GM23338 (cell line): ENCODE measurements at regions not wholly inside any gene's neighbourhood (a gene's known extent, or its start where the extent isn't known, plus 50 kb on each side); places are given as distances from the start of the nearest gene placed in this dataset.

Source experiments
- ATAC-seq: fragments of 200-7000 bp; cut with Tn5 transposase; 3 replicates; pipeline ENCODE4 v1.9.1; 2020
- DNase-seq: peaks from one replicate; pipeline ENCODE4 v3.0.0-alpha.2; 2015; ENCODE audit warnings: low spot score
- H2AFZ ChIP-seq: fragments of 200-600 bp; sonication (generic); 2 replicates; pipeline ENCODE4 v1.8.0; 2016; ENCODE audit warnings: antibody characterized with exemption, mild to moderate bottlenecking, moderate library complexity
- H3F3A ChIP-seq: fragments of 200-600 bp; sonication (generic); replicated peaks from 2 replicates; pipeline ENCODE4 v1.8.0; 2017; ENCODE audit warnings: antibody characterized with exemption, mixed run types, low read depth
- H3K27ac ChIP-seq: fragments of 200-600 bp; sonication (generic); 2 replicates; pipeline ENCODE4 v1.6.1; 2016; ENCODE audit warnings: low read depth
- H3K27me3 ChIP-seq: fragments of 200-600 bp; sonication (generic); 2 replicates; pipeline ENCODE4 v1.8.0; 2016; ENCODE audit warnings: mild to moderate bottlenecking, mixed run types, moderate library complexity; ENCODE audit not compliant: insufficient read depth
- H3K36me3 ChIP-seq: fragments of 200-600 bp; sonication (generic); 2 replicates; pipeline ENCODE4 v1.8.0; 2016; ENCODE audit warnings: mild to moderate bottlenecking; ENCODE audit not compliant: insufficient read depth
- H3K4me1 ChIP-seq: fragments of 200-600 bp; sonication (generic); 2 replicates; pipeline ENCODE4 v1.8.0; 2016; ENCODE audit warnings: mild to moderate bottlenecking, moderate library complexity; ENCODE audit not compliant: insufficient read depth
- H3K4me2 ChIP-seq: fragments of 200-600 bp; sonication (generic); 2 replicates; pipeline ENCODE4 v1.7.1; 2017; ENCODE audit warnings: mixed run types
- H3K4me3 ChIP-seq: fragments of 200-600 bp; sonication (generic); 2 replicates; pipeline ENCODE4 v1.6.1; 2016; ENCODE audit warnings: mixed run types
- H3K79me2 ChIP-seq: fragments of 200-600 bp; sonication (generic); replicated peaks from 2 replicates; pipeline ENCODE4 v1.8.0; 2017; ENCODE audit warnings: mild to moderate bottlenecking; ENCODE audit not compliant: insufficient read depth
- H3K9me2 ChIP-seq: fragments of 200-600 bp; sonication (generic); 2 replicates; pipeline ENCODE4 v1.8.0; 2017; ENCODE audit not compliant: insufficient read depth
- H4K20me1 ChIP-seq: fragments of 200-600 bp; sonication (generic); replicated peaks from 2 replicates; pipeline ENCODE4 v1.8.0; 2017; ENCODE audit warnings: mild to moderate bottlenecking; ENCODE audit not compliant: insufficient read depth
- H3K27ac Mint-ChIP-seq: 2 replicates; pipeline ENCODE4 v1.8.0; 2020; ENCODE audit warnings: inconsistent platforms, mild to moderate bottlenecking, moderate library complexity, mixed read lengths
- H3K27me3 Mint-ChIP-seq: 3 replicates; pipeline ENCODE4 v1.8.0; 2022; ENCODE audit warnings: low read depth, mild to moderate bottlenecking, moderate library complexity, mixed read lengths, inconsistent platforms; ENCODE audit not compliant: insufficient read depth, poor library complexity
- H3K36me3 Mint-ChIP-seq: 3 replicates; pipeline ENCODE4 v1.8.0; 2021; ENCODE audit warnings: low read depth, mild to moderate bottlenecking, inconsistent platforms, moderate library complexity, mixed read lengths
- H3K4me1 Mint-ChIP-seq: 3 replicates; pipeline ENCODE4 v1.8.0; 2020; ENCODE audit warnings: mild to moderate bottlenecking, inconsistent platforms, mixed read lengths
- H3K4me3 Mint-ChIP-seq: 3 replicates; pipeline ENCODE4 v1.8.0; 2021; ENCODE audit warnings: moderate library complexity, mild to moderate bottlenecking, inconsistent platforms, mixed read lengths
- H3K9me3 Mint-ChIP-seq: 3 replicates; pipeline ENCODE4 v1.8.0; 2020; ENCODE audit warnings: moderate library complexity, mild to moderate bottlenecking, inconsistent platforms, mixed read lengths
- CREB1 ChIP-seq: fragments of 250-450 bp; sonication (Bioruptor Pico); IDR thresholded peaks from 2 replicates; pipeline ENCODE4 v1.5.0; 2020; ENCODE audit warnings: low read depth, mild to moderate bottlenecking, moderate library complexity
- EZH2 ChIP-seq: fragments of 200-600 bp; sonication (generic); IDR thresholded peaks from one replicate; pipeline ENCODE4 v1.8.0; 2017; ENCODE audit warnings: antibody characterized with exemption, mild to moderate bottlenecking, low read depth; ENCODE audit not compliant: unreplicated experiment
- EZH2phosphoT487 ChIP-seq: fragments of 200-600 bp; sonication (generic); IDR thresholded peaks from one replicate; pipeline ENCODE4 v1.8.1; 2018; ENCODE audit warnings: antibody characterized with exemption; ENCODE audit not compliant: unreplicated experiment
- JUNB ChIP-seq: IDR thresholded peaks from one replicate; pipeline ENCODE4 v1.6.1; 2016; ENCODE audit warnings: antibody characterized with exemption; ENCODE audit not compliant: unreplicated experiment
- POLR2AphosphoS5 ChIP-seq: IDR thresholded peaks from 2 replicates; pipeline ENCODE4 v1.6.1; 2016; ENCODE audit warnings: antibody characterized with exemption, low read depth
- STAT1 ChIP-seq: IDR thresholded peaks from one replicate; pipeline ENCODE4 v1.6.1; 2016; ENCODE audit warnings: antibody characterized with exemption; ENCODE audit not compliant: unreplicated experiment
- ZNF114 ChIP-seq: fragments of 250-450 bp; sonication (Bioruptor Pico); IDR thresholded peaks from 2 replicates; pipeline ENCODE4 v1.5.0; 2020; ENCODE audit warnings: mild to moderate bottlenecking, moderate library complexity
- ZNF331 ChIP-seq: fragments of 250-450 bp; sonication (Bioruptor Pico); IDR thresholded peaks from 2 replicates; pipeline ENCODE4 v1.5.0; 2020; ENCODE audit warnings: low read depth, mild to moderate bottlenecking, moderate library complexity
- TF ChIP-seq, protein P1 (sequence below), 2 experiments: fragments of 200-600 bp in 1 of 2; sonication (generic) in 1 of 2; conservative IDR thresholded peaks; 2 replicates each; pipeline versions ENCODE4 v1.5.1 to v1.6.1; 2016 to 2017; ENCODE audit warnings: antibody characterized with exemption in 2 of 2, low read depth in 2 of 2, mild to moderate bottlenecking in 2 of 2, moderate library complexity in 1 of 2
- TF ChIP-seq, protein P2 (sequence below): fragments of 250-450 bp; sonication (Bioruptor Pico); IDR thresholded peaks from 2 replicates; pipeline ENCODE4 v1.5.0; 2020; ENCODE audit warnings: mild to moderate bottlenecking, moderate library complexity
- TF ChIP-seq, protein P3 (sequence below): IDR thresholded peaks from 2 replicates; pipeline ENCODE4 v1.6.1; 2016; ENCODE audit warnings: antibody characterized with exemption

DNA sequence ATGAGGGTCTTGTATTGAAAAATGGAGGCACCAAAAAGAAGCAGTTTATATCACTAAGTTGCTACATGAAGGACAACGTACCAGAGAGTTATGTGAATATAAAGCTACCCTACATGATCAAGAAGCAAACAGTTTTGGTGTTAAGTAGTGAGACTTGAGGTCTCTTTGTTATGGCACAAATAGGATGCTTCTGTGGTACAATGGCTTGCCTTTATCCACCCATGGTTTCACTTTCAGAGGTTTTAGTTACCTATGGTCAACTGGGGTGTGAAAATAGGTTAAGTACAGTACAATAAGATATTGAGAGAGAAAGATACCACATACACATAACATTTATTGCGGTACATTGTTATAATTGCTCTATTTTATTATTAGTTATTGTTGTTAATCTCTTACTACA lies 229.2 kb upstream of the SLIT2 start:
- Histone ChIP-seq H2AFZ (no peak overlapping the region), H4K20me1 (no peaks in the 10 kb centered on the region), H3F3A (no peaks in the 10 kb centered on the region), H3K27me3 (no peaks in the 10 kb centered on the region), H3K79me2 (no peaks in the 10 kb centered on the region), H3K4me2 (no peak overlapping the region), H3K36me3 (no peaks in the 10 kb centered on the region), H3K9me2 (no peaks in the 10 kb centered on the region; the same call in 1 of the 2 replicates), H3K4me3 (no peak overlapping the region), H3K27ac (no peak overlapping the region), H3K4me1 (no peaks in the 10 kb centered on the region)
- H3K27me3 Mint-ChIP-seq = peaks cover 2% of the 10 kb centered on the region
- H3K27ac Mint-ChIP-seq = no peak overlapping the region
- no peak overlapping the region for H3K4me3 Mint-ChIP-seq
- peaks cover 9% of the 10 kb centered on the region; the same call in 1 of the 3 replicates for H3K9me3 Mint-ChIP-seq
- no peak for ATAC-seq
- no peaks in the 10 kb centered on the region for H3K4me1 Mint-ChIP-seq
- 0 out of 3 replicates have a peak, but pooled peaks cover 3% of the 10 kb centered on the region for H3K36me3 Mint-ChIP-seq
- TF ChIP-seq EZH2 (no peak), POLR2AphosphoS5 (no peak), ZNF331 (CRISPR knock-in tag) (no peak), JUNB (no peak), ZNF114 (CRISPR knock-in tag) (no peak), CREB1 (CRISPR knock-in tag) (no peak), STAT1 (no peak), EZH2phosphoT487 (no peak)
- TF ChIP-seq, protein P1, sequence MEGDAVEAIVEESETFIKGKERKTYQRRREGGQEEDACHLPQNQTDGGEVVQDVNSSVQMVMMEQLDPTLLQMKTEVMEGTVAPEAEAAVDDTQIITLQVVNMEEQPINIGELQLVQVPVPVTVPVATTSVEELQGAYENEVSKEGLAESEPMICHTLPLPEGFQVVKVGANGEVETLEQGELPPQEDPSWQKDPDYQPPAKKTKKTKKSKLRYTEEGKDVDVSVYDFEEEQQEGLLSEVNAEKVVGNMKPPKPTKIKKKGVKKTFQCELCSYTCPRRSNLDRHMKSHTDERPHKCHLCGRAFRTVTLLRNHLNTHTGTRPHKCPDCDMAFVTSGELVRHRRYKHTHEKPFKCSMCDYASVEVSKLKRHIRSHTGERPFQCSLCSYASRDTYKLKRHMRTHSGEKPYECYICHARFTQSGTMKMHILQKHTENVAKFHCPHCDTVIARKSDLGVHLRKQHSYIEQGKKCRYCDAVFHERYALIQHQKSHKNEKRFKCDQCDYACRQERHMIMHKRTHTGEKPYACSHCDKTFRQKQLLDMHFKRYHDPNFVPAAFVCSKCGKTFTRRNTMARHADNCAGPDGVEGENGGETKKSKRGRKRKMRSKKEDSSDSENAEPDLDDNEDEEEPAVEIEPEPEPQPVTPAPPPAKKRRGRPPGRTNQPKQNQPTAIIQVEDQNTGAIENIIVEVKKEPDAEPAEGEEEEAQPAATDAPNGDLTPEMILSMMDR (conservative IDR thresholded peaks at IDR 0.05; ENCODE audit: low read depth in 2 of 2) = no peak
- TF ChIP-seq, protein P2, sequence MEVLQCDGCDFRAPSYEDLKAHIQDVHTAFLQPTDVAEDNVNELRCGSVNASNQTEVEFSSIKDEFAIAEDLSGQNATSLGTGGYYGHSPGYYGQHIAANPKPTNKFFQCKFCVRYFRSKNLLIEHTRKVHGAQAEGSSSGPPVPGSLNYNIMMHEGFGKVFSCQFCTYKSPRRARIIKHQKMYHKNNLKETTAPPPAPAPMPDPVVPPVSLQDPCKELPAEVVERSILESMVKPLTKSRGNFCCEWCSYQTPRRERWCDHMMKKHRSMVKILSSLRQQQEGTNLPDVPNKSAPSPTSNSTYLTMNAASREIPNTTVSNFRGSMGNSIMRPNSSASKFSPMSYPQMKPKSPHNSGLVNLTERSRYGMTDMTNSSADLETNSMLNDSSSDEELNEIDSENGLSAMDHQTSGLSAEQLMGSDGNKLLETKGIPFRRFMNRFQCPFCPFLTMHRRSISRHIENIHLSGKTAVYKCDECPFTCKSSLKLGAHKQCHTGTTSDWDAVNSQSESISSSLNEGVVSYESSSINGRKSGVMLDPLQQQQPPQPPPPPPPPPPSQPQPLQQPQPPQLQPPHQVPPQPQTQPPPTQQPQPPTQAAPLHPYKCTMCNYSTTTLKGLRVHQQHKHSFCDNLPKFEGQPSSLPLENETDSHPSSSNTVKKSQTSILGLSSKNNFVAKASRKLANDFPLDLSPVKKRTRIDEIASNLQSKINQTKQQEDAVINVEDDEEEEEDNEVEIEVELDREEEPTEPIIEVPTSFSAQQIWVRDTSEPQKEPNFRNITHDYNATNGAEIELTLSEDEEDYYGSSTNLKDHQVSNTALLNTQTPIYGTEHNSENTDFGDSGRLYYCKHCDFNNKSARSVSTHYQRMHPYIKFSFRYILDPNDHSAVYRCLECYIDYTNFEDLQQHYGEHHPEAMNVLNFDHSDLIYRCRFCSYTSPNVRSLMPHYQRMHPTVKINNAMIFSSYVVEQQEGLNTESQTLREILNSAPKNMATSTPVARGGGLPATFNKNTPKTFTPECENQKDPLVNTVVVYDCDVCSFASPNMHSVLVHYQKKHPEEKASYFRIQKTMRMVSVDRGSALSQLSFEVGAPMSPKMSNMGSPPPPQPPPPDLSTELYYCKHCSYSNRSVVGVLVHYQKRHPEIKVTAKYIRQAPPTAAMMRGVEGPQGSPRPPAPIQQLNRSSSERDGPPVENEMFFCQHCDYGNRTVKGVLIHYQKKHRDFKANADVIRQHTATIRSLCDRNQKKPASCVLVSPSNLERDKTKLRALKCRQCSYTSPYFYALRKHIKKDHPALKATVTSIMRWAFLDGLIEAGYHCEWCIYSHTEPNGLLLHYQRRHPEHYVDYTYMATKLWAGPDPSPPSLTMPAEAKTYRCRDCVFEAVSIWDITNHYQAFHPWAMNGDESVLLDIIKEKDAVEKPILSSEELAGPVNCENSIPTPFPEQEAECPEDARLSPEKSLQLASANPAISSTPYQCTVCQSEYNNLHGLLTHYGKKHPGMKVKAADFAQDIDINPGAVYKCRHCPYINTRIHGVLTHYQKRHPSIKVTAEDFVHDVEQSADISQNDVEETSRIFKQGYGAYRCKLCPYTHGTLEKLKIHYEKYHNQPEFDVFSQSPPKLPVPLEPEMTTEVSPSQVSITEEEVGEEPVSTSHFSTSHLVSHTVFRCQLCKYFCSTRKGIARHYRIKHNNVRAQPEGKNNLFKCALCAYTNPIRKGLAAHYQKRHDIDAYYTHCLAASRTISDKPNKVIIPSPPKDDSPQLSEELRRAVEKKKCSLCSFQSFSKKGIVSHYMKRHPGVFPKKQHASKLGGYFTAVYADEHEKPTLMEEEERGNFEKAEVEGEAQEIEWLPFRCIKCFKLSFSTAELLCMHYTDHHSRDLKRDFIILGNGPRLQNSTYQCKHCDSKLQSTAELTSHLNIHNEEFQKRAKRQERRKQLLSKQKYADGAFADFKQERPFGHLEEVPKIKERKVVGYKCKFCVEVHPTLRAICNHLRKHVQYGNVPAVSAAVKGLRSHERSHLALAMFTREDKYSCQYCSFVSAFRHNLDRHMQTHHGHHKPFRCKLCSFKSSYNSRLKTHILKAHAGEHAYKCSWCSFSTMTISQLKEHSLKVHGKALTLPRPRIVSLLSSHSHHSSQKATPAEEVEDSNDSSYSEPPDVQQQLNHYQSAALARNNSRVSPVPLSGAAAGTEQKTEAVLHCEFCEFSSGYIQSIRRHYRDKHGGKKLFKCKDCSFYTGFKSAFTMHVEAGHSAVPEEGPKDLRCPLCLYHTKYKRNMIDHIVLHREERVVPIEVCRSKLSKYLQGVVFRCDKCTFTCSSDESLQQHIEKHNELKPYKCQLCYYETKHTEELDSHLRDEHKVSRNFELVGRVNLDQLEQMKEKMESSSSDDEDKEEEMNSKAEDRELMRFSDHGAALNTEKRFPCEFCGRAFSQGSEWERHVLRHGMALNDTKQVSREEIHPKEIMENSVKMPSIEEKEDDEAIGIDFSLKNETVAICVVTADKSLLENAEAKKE (CRISPR knock-in tag) = no peak
- TF ChIP-seq, protein P3, sequence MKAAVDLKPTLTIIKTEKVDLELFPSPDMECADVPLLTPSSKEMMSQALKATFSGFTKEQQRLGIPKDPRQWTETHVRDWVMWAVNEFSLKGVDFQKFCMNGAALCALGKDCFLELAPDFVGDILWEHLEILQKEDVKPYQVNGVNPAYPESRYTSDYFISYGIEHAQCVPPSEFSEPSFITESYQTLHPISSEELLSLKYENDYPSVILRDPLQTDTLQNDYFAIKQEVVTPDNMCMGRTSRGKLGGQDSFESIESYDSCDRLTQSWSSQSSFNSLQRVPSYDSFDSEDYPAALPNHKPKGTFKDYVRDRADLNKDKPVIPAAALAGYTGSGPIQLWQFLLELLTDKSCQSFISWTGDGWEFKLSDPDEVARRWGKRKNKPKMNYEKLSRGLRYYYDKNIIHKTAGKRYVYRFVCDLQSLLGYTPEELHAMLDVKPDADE = no peak
- no peak for DNase-seq
